ENCODE measurements at regions not wholly inside any gene's neighbourhood (a gene's known extent, or its start where the extent isn't known, plus 50 kb on each side); places are given as distances from the start of the nearest gene placed in this dataset.

GRCh38 chr6:168255283-168255881 is 64.2 kb downstream of the DACT2 start:
- no peak overlapping the region for H3K27ac Mint-ChIP-seq
- H3K36me3 Mint-ChIP-seq = peaks cover 0 to 10% of the 10 kb centered on the region in 2 donors
- H3K27me3 Mint-ChIP-seq = peaks cover 0 to 4% (median 0%) of the 10 kb centered on the region in 3 donors
- DNase-seq (no peak), ATAC-seq (ENCODE audit: low read depth in 2 of 2) (no peak)
- H3K9me3 Mint-ChIP-seq = peaks cover 2 to 29% (median 13%) of the 10 kb centered on the region in 7 donors
- H3K4me1 Mint-ChIP-seq = no peaks in the 10 kb centered on the region
- H3K4me3 Mint-ChIP-seq = no peak overlapping the region

DNA sequence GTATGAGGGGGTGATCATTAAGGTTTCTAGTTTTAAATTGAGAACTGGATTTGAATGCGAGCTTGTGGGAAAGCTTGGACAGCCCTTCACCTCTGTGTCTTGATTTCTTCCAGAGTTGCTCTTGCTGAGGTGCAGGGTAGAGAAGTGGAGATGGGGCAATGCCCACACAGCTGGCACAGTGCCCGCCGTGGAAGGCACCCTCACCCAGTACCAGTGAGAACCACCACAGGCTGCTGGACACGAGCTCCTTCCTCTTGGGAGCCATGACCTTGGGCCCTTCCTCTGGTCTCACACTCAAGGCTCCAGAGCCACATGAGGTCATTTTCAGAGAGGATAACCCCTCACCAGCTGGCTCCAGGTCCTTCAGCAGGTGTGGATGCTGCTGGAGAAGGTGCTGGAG is 67.3 kb downstream of the DACT2 start:
- H3K27ac Mint-ChIP-seq = no peak overlapping the region

GRCh38 chr6:168250250-168250649 is 69.3 kb downstream of the DACT2 start:
- H3K36me3 Mint-ChIP-seq = no peaks in the 10 kb centered on the region
- DNase-seq (no peak), ATAC-seq (ENCODE audit: low read depth in 2 of 2) (no peak)
- H3K27ac Mint-ChIP-seq = no peak overlapping the region
- H3K4me1 Mint-ChIP-seq = no peaks in the 10 kb centered on the region
- H3K4me3 Mint-ChIP-seq = no peak overlapping the region
- peaks cover 0 to 8% (median 4%) of the 10 kb centered on the region in 7 donors for H3K9me3 Mint-ChIP-seq
- H3K27me3 Mint-ChIP-seq = peaks cover 0 to 5% (median 4%) of the 10 kb centered on the region in 3 donors

More for the DNA sequence above, 67.3 kb downstream of the DACT2 start:
- no peak overlapping the region for H3K4me3 Mint-ChIP-seq
- DNase-seq (no peak), ATAC-seq (ENCODE audit: low read depth in 2 of 2) (no peak)
- no peaks in the 10 kb centered on the region for H3K4me1 Mint-ChIP-seq
- H3K27me3 Mint-ChIP-seq = peaks cover 0 to 5% (median 4%) of the 10 kb centered on the region in 3 donors
- peaks cover 2 to 25% (median 12%) of the 10 kb centered on the region in 7 donors for H3K9me3 Mint-ChIP-seq
- peaks cover 0 to 3% of the 10 kb centered on the region in 2 donors for H3K36me3 Mint-ChIP-seq

DNA sequence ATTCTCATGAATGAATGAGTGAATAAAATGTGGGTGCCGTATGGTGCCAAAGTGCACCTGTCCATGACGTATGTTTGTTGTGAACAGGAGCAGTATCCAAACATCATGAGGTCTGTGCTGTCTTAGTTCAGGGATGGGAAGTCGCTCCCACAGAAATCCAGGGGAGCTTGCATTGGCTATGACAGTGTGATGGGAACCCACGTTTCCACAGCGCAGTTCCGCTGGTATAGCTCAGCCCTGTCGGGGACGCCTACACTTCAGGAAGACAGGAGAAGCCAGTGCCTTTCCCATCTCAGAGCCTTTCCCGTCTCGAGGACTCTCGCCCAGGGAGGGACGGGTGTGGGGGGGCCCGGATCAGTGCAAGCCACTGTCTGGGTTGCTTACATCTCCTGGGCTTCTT is 69.8 kb downstream of the DACT2 start:
- H3K27ac Mint-ChIP-seq = no peak overlapping the region
- H3K36me3 Mint-ChIP-seq = no peaks in the 10 kb centered on the region
- peaks cover 0 to 5% (median 4%) of the 10 kb centered on the region in 3 donors for H3K27me3 Mint-ChIP-seq
- peaks cover 0 to 3% (median 0%) of the 10 kb centered on the region in 7 donors for H3K9me3 Mint-ChIP-seq
- DNase-seq (no peak), ATAC-seq (ENCODE audit: low read depth in 2 of 2) (no peak)
- no peaks in the 10 kb centered on the region for H3K4me1 Mint-ChIP-seq
- no peak overlapping the region for H3K4me3 Mint-ChIP-seq

DNA sequence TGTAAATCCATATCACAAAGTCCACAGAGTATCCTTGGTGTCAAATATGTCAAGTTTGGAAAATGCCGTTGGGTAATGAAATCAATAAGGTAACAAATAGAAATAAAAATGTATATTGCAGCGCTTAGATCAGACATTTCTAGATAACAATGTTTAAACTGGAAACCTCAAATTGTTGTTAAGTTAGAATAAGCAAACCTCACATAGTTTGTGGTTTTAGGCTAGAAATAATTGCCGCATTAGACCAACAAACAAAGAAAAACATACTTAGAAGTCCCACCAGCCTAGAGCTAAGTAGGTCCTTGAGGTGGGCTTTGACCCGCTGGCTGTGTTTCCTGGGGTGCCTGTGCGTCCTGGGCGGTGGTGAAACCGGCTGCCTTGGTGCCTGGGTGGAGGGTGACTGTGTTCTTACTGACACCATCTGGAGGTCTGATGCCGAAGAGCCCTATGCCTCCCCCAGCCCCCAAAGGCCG is 71.4 kb downstream of the DACT2 start:
- H3K9me3 Mint-ChIP-seq = peaks cover 0 to 3% (median 0%) of the 10 kb centered on the region in 7 donors
- DNase-seq (no peak), ATAC-seq (ENCODE audit: low read depth in 2 of 2) (no peak)
- H3K36me3 Mint-ChIP-seq = no peaks in the 10 kb centered on the region
- H3K27ac Mint-ChIP-seq = no peak overlapping the region
- peaks cover 0 to 4% (median 0%) of the 10 kb centered on the region in 3 donors for H3K4me1 Mint-ChIP-seq
- H3K27me3 Mint-ChIP-seq = peaks cover 0 to 5% (median 4%) of the 10 kb centered on the region in 3 donors
- peak overlapping the region in 1 of 8 donors; percentile 44 for H3K4me3 Mint-ChIP-seq

DNA sequence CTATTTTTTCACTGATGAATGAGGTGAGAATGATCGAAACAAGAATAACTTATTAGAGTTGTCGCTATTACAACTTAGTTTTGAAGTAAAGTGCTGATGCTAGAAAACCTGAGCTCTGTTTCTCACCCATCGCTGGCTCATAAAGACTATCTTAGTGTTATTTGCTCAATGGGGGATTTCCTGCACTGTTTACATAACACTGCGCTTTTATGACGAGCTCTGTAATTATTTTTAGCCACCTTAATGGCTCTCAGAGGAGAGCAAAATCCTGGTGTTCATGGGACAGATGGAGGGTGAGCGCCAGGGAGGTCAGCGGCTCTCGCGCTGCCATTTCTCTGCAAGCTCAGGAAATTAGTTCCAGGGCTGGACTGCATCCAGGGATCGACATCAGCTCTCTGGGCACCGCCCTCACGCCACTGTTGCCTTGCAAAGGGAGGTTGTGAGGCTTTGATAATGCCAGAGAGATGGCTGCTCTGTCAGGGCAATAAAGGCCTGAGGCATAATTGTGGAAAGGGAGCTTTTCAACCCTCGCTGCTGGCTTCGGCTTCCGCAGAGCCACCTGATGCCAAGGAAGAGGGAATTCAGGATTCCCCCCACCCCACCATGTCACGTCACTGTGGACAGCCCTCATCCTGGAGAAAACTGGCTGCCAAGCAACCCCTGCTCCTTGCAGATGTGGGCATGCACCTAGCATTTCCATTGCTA is 72.0 kb downstream of the DACT2 start:
- ATAC-seq (ENCODE audit: low read depth in 2 of 2) (no peak), DNase-seq (no peak)
- peaks cover 0 to 5% (median 4%) of the 10 kb centered on the region in 3 donors for H3K27me3 Mint-ChIP-seq
- peaks cover 0 to 3% (median 0%) of the 10 kb centered on the region in 7 donors for H3K9me3 Mint-ChIP-seq
- H3K4me3 Mint-ChIP-seq = no peak overlapping the region
- H3K27ac Mint-ChIP-seq = no peak overlapping the region
- no peaks in the 10 kb centered on the region for H3K36me3 Mint-ChIP-seq
- peaks cover 0 to 4% (median 0%) of the 10 kb centered on the region in 3 donors for H3K4me1 Mint-ChIP-seq

GRCh38 chr6:168244961-168245551 is 74.5 kb downstream of the DACT2 start:
- DNase-seq = no peak
- peaks cover 0 to 3% (median 0%) of the 10 kb centered on the region in 7 donors for H3K9me3 Mint-ChIP-seq

GRCh38 chr6:168243812-168244376 is 75.7 kb downstream of the DACT2 start:
- no peaks in the 10 kb centered on the region for H3K36me3 Mint-ChIP-seq
- H3K27ac Mint-ChIP-seq = no peak overlapping the region
- ATAC-seq (ENCODE audit: low read depth in 2 of 2) (no peak), DNase-seq (no peak)
- peaks cover 0 to 3% (median 0%) of the 10 kb centered on the region in 7 donors for H3K9me3 Mint-ChIP-seq
- H3K27me3 Mint-ChIP-seq = peaks cover 0 to 8% (median 0%) of the 10 kb centered on the region in 3 donors
- no peak overlapping the region for H3K4me3 Mint-ChIP-seq
- H3K4me1 Mint-ChIP-seq = peaks cover 0 to 4% (median 0%) of the 10 kb centered on the region in 3 donors

More at GRCh38 chr6:168244961-168245551, 74.5 kb downstream of the DACT2 start:
- Mint-ChIP-seq H3K36me3 (no peaks in the 10 kb centered on the region), H3K4me1 (peaks cover 0 to 4% (median 0%) of the 10 kb centered on the region in 3 donors), H3K27me3 (peaks cover 0 to 5% (median 0%) of the 10 kb centered on the region in 3 donors), H3K27ac (no peak overlapping the region), H3K4me3 (no peak overlapping the region)
- no peak for ATAC-seq (ENCODE audit: low read depth in 2 of 2)

GRCh38 chr6:168242940-168243225 is 76.7 kb downstream of the DACT2 start:
- no peaks in the 10 kb centered on the region for H3K36me3 Mint-ChIP-seq
- no peak for ATAC-seq (ENCODE audit: low read depth in 2 of 2)
- H3K9me3 Mint-ChIP-seq = peaks cover 0 to 3% (median 0%) of the 10 kb centered on the region in 7 donors
- H3K27me3 Mint-ChIP-seq = peaks cover 0 to 4% (median 0%) of the 10 kb centered on the region in 3 donors
- peaks cover 0 to 4% (median 0%) of the 10 kb centered on the region in 3 donors for H3K4me1 Mint-ChIP-seq
- H3K4me3 Mint-ChIP-seq = no peak overlapping the region
- H3K27ac Mint-ChIP-seq = peak overlapping the region in 1 of 6 donors; percentile 61
- no peak for DNase-seq

DNA sequence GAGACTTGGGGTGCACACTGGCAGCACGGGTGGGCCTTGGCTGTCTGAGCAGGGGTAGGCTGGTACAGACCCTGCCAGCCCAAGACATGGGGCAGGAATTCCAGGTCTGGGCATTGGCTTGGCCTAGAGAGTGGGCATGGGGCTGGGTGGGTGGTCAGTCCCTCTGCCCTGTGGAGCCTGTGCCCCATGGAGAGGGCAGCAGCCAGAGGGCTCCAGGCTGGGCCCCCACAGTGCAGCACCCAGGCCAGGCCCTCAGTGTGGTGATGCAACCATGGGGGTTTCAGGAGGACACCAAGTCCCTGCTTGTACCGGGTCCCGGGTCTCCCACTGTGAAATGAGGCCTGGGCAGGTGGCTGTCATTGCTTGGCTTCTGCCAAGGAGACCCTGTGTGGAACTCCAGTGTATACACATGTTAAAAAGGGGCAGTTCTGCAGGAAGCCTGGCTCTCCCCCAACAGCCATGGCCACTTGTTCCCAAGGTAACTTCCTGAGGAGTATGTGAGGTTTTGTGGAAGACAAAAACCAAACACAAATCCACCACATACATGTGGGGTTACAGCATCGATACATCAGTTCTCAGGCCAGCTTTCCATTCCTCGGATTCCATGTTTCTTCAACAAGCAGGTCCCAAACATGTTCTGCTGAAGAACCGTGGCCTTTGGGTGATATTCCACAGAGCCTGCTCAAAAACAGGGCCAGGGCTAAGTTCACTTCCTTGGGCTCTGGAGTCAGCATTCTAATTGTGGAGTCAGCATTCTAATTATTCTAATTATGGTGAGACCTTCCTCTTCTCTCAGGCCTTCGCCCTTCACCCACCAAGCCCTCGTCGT is 77.3 kb downstream of the DACT2 start:
- peaks cover 0 to 4% (median 0%) of the 10 kb centered on the region in 3 donors for H3K27me3 Mint-ChIP-seq
- ATAC-seq (ENCODE audit: low read depth in 2 of 2) = no peak

GRCh38 chr6:168240160-168240559 is 79.4 kb downstream of the DACT2 start:
- H3K27me3 Mint-ChIP-seq = peaks cover 0 to 4% (median 0%) of the 10 kb centered on the region in 3 donors
- ATAC-seq (ENCODE audit: low read depth in 2 of 2) (no peak), DNase-seq (no peak)
- H3K9me3 Mint-ChIP-seq = peaks cover 0 to 3% (median 0%) of the 10 kb centered on the region in 7 donors
- H3K27ac Mint-ChIP-seq = no peak overlapping the region
- peaks cover 0 to 4% (median 0%) of the 10 kb centered on the region in 3 donors for H3K4me1 Mint-ChIP-seq
- no peaks in the 10 kb centered on the region for H3K36me3 Mint-ChIP-seq
- no peak overlapping the region for H3K4me3 Mint-ChIP-seq

More for the DNA sequence above, 77.3 kb downstream of the DACT2 start:
- Mint-ChIP-seq H3K9me3 (peaks cover 0 to 3% (median 0%) of the 10 kb centered on the region in 7 donors), H3K27ac (peak overlapping the region in 1 of 6 donors; percentile 61), H3K36me3 (no peaks in the 10 kb centered on the region), H3K4me3 (no peak overlapping the region), H3K4me1 (peaks cover 0 to 4% (median 0%) of the 10 kb centered on the region in 3 donors)
- DNase-seq = no peak

DNA sequence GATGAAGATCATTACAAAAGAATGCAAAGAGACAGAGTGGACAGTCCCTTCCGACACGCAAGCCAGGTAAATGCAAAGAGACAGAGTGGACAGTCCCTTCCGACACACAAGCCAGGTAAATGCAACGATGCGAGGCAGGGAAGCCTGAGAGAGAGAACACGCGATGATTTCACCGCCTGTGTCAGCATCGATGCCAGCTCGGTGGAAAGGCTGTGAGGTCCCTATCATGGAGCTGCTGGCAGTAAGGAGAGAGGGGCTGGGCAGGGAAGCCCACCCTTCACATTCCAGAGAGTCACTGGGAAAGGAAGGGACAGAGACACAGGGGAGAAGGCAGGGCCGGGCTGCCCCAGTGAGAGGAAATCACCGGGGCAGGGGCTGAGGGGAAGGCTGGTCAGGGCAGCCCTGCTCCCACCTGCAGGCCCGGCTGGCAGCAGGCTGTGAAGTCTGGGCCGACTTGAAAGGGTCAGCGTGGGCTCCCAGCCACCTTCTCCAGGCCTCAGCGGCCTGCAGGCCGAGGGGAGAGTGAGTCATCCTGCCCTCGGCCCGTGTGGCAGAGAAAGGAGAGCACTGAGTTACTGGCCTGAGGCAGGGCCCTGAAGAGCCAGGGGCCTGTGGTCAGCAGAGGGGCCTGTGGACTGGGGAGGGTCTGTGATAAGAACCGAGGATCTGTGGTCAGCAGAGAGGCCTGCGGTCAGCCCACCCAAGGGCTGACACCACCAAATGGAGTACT is 80.4 kb downstream of the DACT2 start:
- Mint-ChIP-seq H3K27ac (no peak overlapping the region), H3K27me3 (peaks cover 0 to 4% (median 0%) of the 10 kb centered on the region in 3 donors), H3K4me1 (peaks cover 0 to 4% (median 0%) of the 10 kb centered on the region in 3 donors), H3K4me3 (no peak overlapping the region), H3K9me3 (peaks cover 0 to 3% (median 0%) of the 10 kb centered on the region in 7 donors), H3K36me3 (no peaks in the 10 kb centered on the region)
- DNase-seq = no peak
- ATAC-seq (ENCODE audit: low read depth in 2 of 2) = no peak
